ENCODE measurements at regions not wholly inside any gene's neighbourhood (a gene's known extent, or its start where the extent isn't known, plus 50 kb on each side); places are given as distances from the start of the nearest gene placed in this dataset.

- Histone ChIP-seq H3K9ac (ENCODE audit: insufficient read depth in 1 of 2, low read depth in 2 of 2, low read length in 2 of 2) (no peak overlapping the region), H3K4me1 (replicated peaks in 1 of 2; ENCODE audit: control insufficient read depth in 2 of 2, insufficient read depth in 2 of 2, low read length in 2 of 2) (no peaks in the 10 kb centered on the region), H3K9me3 (replicated peaks; ENCODE audit: control insufficient read depth, insufficient read depth, low read depth, low read length) (no peaks in the 10 kb centered on the region), H3K4me3 (no peak overlapping the region), H4K20me1 (replicated peaks; ENCODE audit: control insufficient read depth, insufficient read depth, low read length) (no peaks in the 10 kb centered on the region), H3K4me2 (ENCODE audit: insufficient read depth, low read length) (no peak overlapping the region), H3K79me2 (ENCODE audit: control insufficient read depth, insufficient read depth, low read length) (no peaks in the 10 kb centered on the region), H3K36me3 (ENCODE audit: control insufficient read depth, insufficient read depth, low read length) (no peaks in the 10 kb centered on the region), H3K27ac (ENCODE audit: extremely low read depth, low read depth, low read length) (no peak overlapping the region), H2AFZ (ENCODE audit: low read depth, low read length) (no peak overlapping the region), H3K27me3 (ENCODE audit: control insufficient read depth in 2 of 2, insufficient read depth in 2 of 2, low read length in 2 of 2) (no peaks in the 10 kb centered on the region), H3K9me1 (ENCODE audit: control insufficient read depth, insufficient read depth, low read length) (no peaks in the 10 kb centered on the region)
- no peak for FAIRE-seq
- TF ChIP-seq L3MBTL2 (IDR thresholded peaks at IDR 0.05) (no peak), MIER1 (IDR thresholded peaks at IDR 0.05; ENCODE audit: low read depth) (no peak), RBM22 (IDR thresholded peaks at IDR 0.05; ENCODE audit: low read depth, low read length, poor library complexity, severe bottlenecking) (no peak), C11orf30 (IDR thresholded peaks at IDR 0.05; ENCODE audit: low read depth) (no peak), MAFF (IDR thresholded peaks at IDR 0.05; ENCODE audit: low read length) (no peak), NCOA1 (IDR thresholded peaks at IDR 0.05; ENCODE audit: low read depth) (no peak), ARHGAP35 (IDR thresholded peaks at IDR 0.05; ENCODE audit: partially characterized antibody) (no peak), ZBTB33 (CRISPR knock-in tag; IDR thresholded peaks at IDR 0.05) (no peak), BACH1 (tag; IDR thresholded peaks at IDR 0.05) (no peak), CUX1 (CRISPR knock-in tag; IDR thresholded peaks at IDR 0.05) (no peak), ZSCAN29 (IDR thresholded peaks at IDR 0.05) (no peak), CBX8 (IDR thresholded peaks at IDR 0.05; ENCODE audit: borderline replicate concordance, extremely low read depth, low read depth, low read length, poor library complexity, severe bottlenecking) (no peak)
- ChIA-PET POLR2A (no interaction called here), CTCF (ENCODE audit: low intra/inter-chr PET ratio) (no interaction called here)
- ATAC-seq: no peak
- in situ Hi-C loops (cut with MboI): no loop called here
- WGBS (ENCODE audit: insufficient coverage, low coverage, missing lambda C conversion rate): 0% methylated on average over 5 of the region's 6 CpGs
- no peak for DNase-seq (ENCODE audit: extremely low read depth in 1 of 4, low spot score in 3 of 4)
- intact Hi-C loops (cut with micrococcal nuclease): no loop called here
- BruUV-seq (replicated peaks): no TSS peak
Observed at GRCh38 chr3:176155012-176155411, 1042.3 kb downstream of the TBL1XR1 start.

Measured in K562 (cell line).